ENCODE measurements at regions not wholly inside any gene's neighbourhood (a gene's known extent, or its start where the extent isn't known, plus 50 kb on each side); places are given as distances from the start of the nearest gene placed in this dataset.
A peak's percentile ranks its signal among the peaks of the same experiment; 100 is the strongest.

GRCh38 chr12:41802803-41803202, 341.9 kb downstream of the GXYLT1 start:
- Histone ChIP-seq H3K4me3 (ENCODE audit: low read depth, low read length) (no peak overlapping the region), H3K27me3 (ENCODE audit: control insufficient read depth, insufficient read depth, low read length) (no peaks in the 10 kb centered on the region), H3K36me3 (ENCODE audit: control insufficient read depth, insufficient read depth, low read length) (no peaks in the 10 kb centered on the region)
- DNase-seq (ENCODE audit: low read depth) = no peak
- no peak for TF ChIP-seq CTCF (IDR thresholded peaks at IDR 0.05; ENCODE audit: insufficient read depth, low read length, poor library complexity, severe bottlenecking)

- DNase-seq (ENCODE audit: low read depth) = no peak
- no peak overlapping the region for H3K4me3 ChIP-seq (ENCODE audit: low read depth, low read length)
- H3K27me3 ChIP-seq (ENCODE audit: control insufficient read depth, insufficient read depth, low read length) = no peaks in the 10 kb centered on the region
- no peaks in the 10 kb centered on the region for H3K36me3 ChIP-seq (ENCODE audit: control insufficient read depth, insufficient read depth, low read length)
- TF ChIP-seq CTCF (IDR thresholded peaks at IDR 0.05; ENCODE audit: insufficient read depth, low read length, poor library complexity, severe bottlenecking) = no peak
Measured at GRCh38 chr12:41801261-41801660, 343.4 kb downstream of the GXYLT1 start.

GRCh38 chr12:41799671-41800070, 345.0 kb downstream of the GXYLT1 start:
- Histone ChIP-seq H3K36me3 (ENCODE audit: control insufficient read depth, insufficient read depth, low read length) (no peaks in the 10 kb centered on the region), H3K4me3 (ENCODE audit: low read depth, low read length) (no peak overlapping the region), H3K27me3 (ENCODE audit: control insufficient read depth, insufficient read depth, low read length) (no peaks in the 10 kb centered on the region)
- TF ChIP-seq CTCF (IDR thresholded peaks at IDR 0.05; ENCODE audit: insufficient read depth, low read length, poor library complexity, severe bottlenecking) = no peak
- DNase-seq (ENCODE audit: low read depth) = no peak

GRCh38 chr12:41795910-41796309, 348.8 kb downstream of the GXYLT1 start:
- peak; percentile 9 for TF ChIP-seq CTCF (IDR thresholded peaks at IDR 0.05; ENCODE audit: insufficient read depth, low read length, poor library complexity, severe bottlenecking)

GRCh38 chr12:41795051-41795600, 349.5 kb downstream of the GXYLT1 start:
- no peaks in the 10 kb centered on the region for H3K36me3 ChIP-seq (ENCODE audit: control insufficient read depth, insufficient read depth, low read length)
- no peaks in the 10 kb centered on the region for H3K27me3 ChIP-seq (ENCODE audit: control insufficient read depth, insufficient read depth, low read length)
- no peak for TF ChIP-seq CTCF (IDR thresholded peaks at IDR 0.05; ENCODE audit: insufficient read depth, low read length, poor library complexity, severe bottlenecking)
- no peak overlapping the region for H3K4me3 ChIP-seq (ENCODE audit: low read depth, low read length)
- DNase-seq (ENCODE audit: low read depth) = no peak

More at GRCh38 chr12:41795910-41796309, 348.8 kb downstream of the GXYLT1 start:
- no peaks in the 10 kb centered on the region for H3K36me3 ChIP-seq (ENCODE audit: control insufficient read depth, insufficient read depth, low read length)
- no peak overlapping the region for H3K4me3 ChIP-seq (ENCODE audit: low read depth, low read length)
- no peak for DNase-seq (ENCODE audit: low read depth)
- H3K27me3 ChIP-seq (ENCODE audit: control insufficient read depth, insufficient read depth, low read length) = no peaks in the 10 kb centered on the region

GRCh38 chr12:41794336-41794735, 350.3 kb downstream of the GXYLT1 start:
- no peak for TF ChIP-seq CTCF (IDR thresholded peaks at IDR 0.05; ENCODE audit: insufficient read depth, low read length, poor library complexity, severe bottlenecking)
- Histone ChIP-seq H3K36me3 (ENCODE audit: control insufficient read depth, insufficient read depth, low read length) (no peaks in the 10 kb centered on the region), H3K27me3 (ENCODE audit: control insufficient read depth, insufficient read depth, low read length) (no peaks in the 10 kb centered on the region), H3K4me3 (ENCODE audit: low read depth, low read length) (no peak overlapping the region)
- DNase-seq (ENCODE audit: low read depth) = no peak
